Osteoblast (primary cell): ENCODE measurements at regions not wholly inside any gene's neighbourhood (a gene's known extent, or its start where the extent isn't known, plus 50 kb on each side); places are given as distances from the start of the nearest gene placed in this dataset.

Experiments used
- DNase-seq: peaks from one replicate; pipeline ENCODE4 v3.0.0; 2011; ENCODE audit warnings: low spot score, mixed read lengths; ENCODE audit not compliant: insufficient read length; ENCODE audit errors: missing footprints
- H2AFZ ChIP-seq: 2 replicates; pipeline ENCODE4 v1.6.0; 2011; ENCODE audit warnings: mild to moderate bottlenecking, low read length
- H3K27ac ChIP-seq: 2 replicates; pipeline ENCODE4 v1.5.1; 2011; ENCODE audit warnings: mild to moderate bottlenecking, low read depth, low read length, moderate library complexity
- H3K27me3 ChIP-seq: 2 replicates; pipeline ENCODE4 v1.6.0; 2012; ENCODE audit warnings: mild to moderate bottlenecking, control low read depth, inconsistent platforms, low read length, moderate library complexity; ENCODE audit not compliant: insufficient read depth
- H3K36me3 ChIP-seq: 2 replicates; pipeline ENCODE4 v1.5.1; 2011; ENCODE audit warnings: mild to moderate bottlenecking, low read length, control low read depth, moderate library complexity; ENCODE audit not compliant: insufficient read depth
- H3K4me1 ChIP-seq: 2 replicates; pipeline ENCODE4 v1.5.1; 2011; ENCODE audit warnings: mild to moderate bottlenecking, low read length, control low read depth, moderate library complexity; ENCODE audit not compliant: insufficient read depth
- H3K4me2 ChIP-seq: 2 replicates; pipeline ENCODE4 v1.6.0; 2011; ENCODE audit warnings: mild to moderate bottlenecking, low read length; ENCODE audit not compliant: insufficient read depth
- H3K4me3 ChIP-seq: fragments of 200-600 bp; sonication (generic); 3 replicates; pipeline ENCODE4 v1.5.1; 2012; ENCODE audit warnings: mild to moderate bottlenecking, low read length, inconsistent platforms; ENCODE audit not compliant: insufficient read depth
- H3K79me2 ChIP-seq: 2 replicates; pipeline ENCODE4 v1.6.0; 2012; ENCODE audit warnings: mild to moderate bottlenecking, low read length, control low read depth, inconsistent platforms; ENCODE audit not compliant: insufficient read depth
- H3K9me3 ChIP-seq: 2 replicates; pipeline ENCODE4 v1.5.1; 2011; ENCODE audit warnings: low read depth, low read length, control low read depth
- H4K20me1 ChIP-seq: 2 replicates; pipeline ENCODE4 v1.6.0; 2012; ENCODE audit warnings: mild to moderate bottlenecking, low read length, control low read depth; ENCODE audit not compliant: insufficient read depth
- CTCF ChIP-seq: IDR thresholded peaks from 2 replicates; pipeline ENCODE4 v1.5.1; 2011; ENCODE audit warnings: mild to moderate bottlenecking, low read depth, low read length, moderate library complexity; ENCODE audit errors: extremely low read depth

GRCh38 chr12:20967756-20968155 lies 157.3 kb downstream of the SLCO1B3 start:
- Histone ChIP-seq H3K4me3 (no peak overlapping the region), H3K79me2 (no peaks in the 10 kb centered on the region), H3K27ac (no peak overlapping the region), H2AFZ (no peak overlapping the region), H3K27me3 (no peaks in the 10 kb centered on the region), H3K36me3 (no peaks in the 10 kb centered on the region), H3K4me1 (no peaks in the 10 kb centered on the region), H3K9me3 (no peaks in the 10 kb centered on the region), H3K4me2 (no peak overlapping the region), H4K20me1 (no peaks in the 10 kb centered on the region)
- DNase-seq: no peak
- no peak for TF ChIP-seq CTCF

- H3K27ac ChIP-seq: no peak overlapping the region
- H3K79me2 ChIP-seq: no peaks in the 10 kb centered on the region
- TF ChIP-seq CTCF: no peak
- no peaks in the 10 kb centered on the region for H3K4me1 ChIP-seq
- DNase-seq: no peak
- H4K20me1 ChIP-seq: no peaks in the 10 kb centered on the region
- H2AFZ ChIP-seq: no peak overlapping the region
- H3K9me3 ChIP-seq: no peaks in the 10 kb centered on the region
- H3K4me2 ChIP-seq: no peak overlapping the region
- H3K27me3 ChIP-seq: no peaks in the 10 kb centered on the region
- no peak overlapping the region for H3K4me3 ChIP-seq
- H3K36me3 ChIP-seq: no peaks in the 10 kb centered on the region
Observed at GRCh38 chr12:20969766-20970165, 159.3 kb downstream of the SLCO1B3 start.

- no peak overlapping the region for H2AFZ ChIP-seq
- no peaks in the 10 kb centered on the region for H3K27me3 ChIP-seq
- H3K9me3 ChIP-seq: no peaks in the 10 kb centered on the region
- H3K36me3 ChIP-seq: no peaks in the 10 kb centered on the region
- no peak for DNase-seq
- H3K27ac ChIP-seq: no peak overlapping the region
- no peak overlapping the region for H3K4me2 ChIP-seq
- H3K4me1 ChIP-seq: no peaks in the 10 kb centered on the region
- TF ChIP-seq CTCF: no peak
- H3K79me2 ChIP-seq: no peaks in the 10 kb centered on the region
- no peak overlapping the region for H3K4me3 ChIP-seq
- no peaks in the 10 kb centered on the region for H4K20me1 ChIP-seq
Observed at GRCh38 chr12:20985399-20985798, 145.6 kb upstream of the SLCO1B1 start.

GRCh38 chr12:21001778-21002177 lies 129.2 kb upstream of the SLCO1B1 start:
- Histone ChIP-seq H3K79me2 (no peaks in the 10 kb centered on the region), H3K4me3 (no peak overlapping the region), H3K27ac (no peak overlapping the region), H3K27me3 (no peaks in the 10 kb centered on the region), H2AFZ (no peak overlapping the region), H3K4me1 (no peaks in the 10 kb centered on the region), H3K4me2 (no peak overlapping the region), H4K20me1 (no peaks in the 10 kb centered on the region), H3K9me3 (no peaks in the 10 kb centered on the region), H3K36me3 (no peaks in the 10 kb centered on the region)
- no peak for DNase-seq
- TF ChIP-seq CTCF: no peak
